GM23338 (cell line): ENCODE measurements at regions not wholly inside any gene's neighbourhood (a gene's known extent, or its start where the extent isn't known, plus 50 kb on each side); places are given as distances from the start of the nearest gene placed in this dataset.

ENCODE experiments used
- CTCF ChIP-seq, 2 experiments: fragments of 200-600 bp in 1 of 2; sonication (generic) in 1 of 2; conservative IDR thresholded peaks; 2 replicates each; pipeline versions ENCODE4 v1.5.1 to v1.6.1; 2016 to 2017; ENCODE audit warnings: antibody characterized with exemption in 2 of 2, low read depth in 2 of 2, mild to moderate bottlenecking in 2 of 2, moderate library complexity in 1 of 2
- EZH2 ChIP-seq: fragments of 200-600 bp; sonication (generic); IDR thresholded peaks from one replicate; pipeline ENCODE4 v1.8.0; 2017; ENCODE audit warnings: antibody characterized with exemption, mild to moderate bottlenecking, low read depth; ENCODE audit not compliant: unreplicated experiment
- EZH2phosphoT487 ChIP-seq: fragments of 200-600 bp; sonication (generic); IDR thresholded peaks from one replicate; pipeline ENCODE4 v1.8.1; 2018; ENCODE audit warnings: antibody characterized with exemption; ENCODE audit not compliant: unreplicated experiment
- NANOG ChIP-seq: IDR thresholded peaks from 2 replicates; pipeline ENCODE4 v1.6.1; 2016; ENCODE audit warnings: antibody characterized with exemption, borderline replicate concordance
- POLR2AphosphoS5 ChIP-seq: IDR thresholded peaks from 2 replicates; pipeline ENCODE4 v1.6.1; 2016; ENCODE audit warnings: antibody characterized with exemption, low read depth
- REST ChIP-seq: IDR thresholded peaks from one replicate; pipeline ENCODE4 v1.6.1; 2018; ENCODE audit warnings: antibody characterized with exemption; ENCODE audit not compliant: unreplicated experiment
- ZNF331 ChIP-seq: fragments of 250-450 bp; sonication (Bioruptor Pico); IDR thresholded peaks from 2 replicates; pipeline ENCODE4 v1.5.0; 2020; ENCODE audit warnings: low read depth, mild to moderate bottlenecking, moderate library complexity

GRCh38 chr3:161682715-161683114 is 186.1 kb downstream of the OTOL1 start:
- TF ChIP-seq POLR2AphosphoS5 (no peak), CTCF (conservative IDR thresholded peaks at IDR 0.05; ENCODE audit: low read depth in 2 of 2) (no peak), EZH2phosphoT487 (no peak), EZH2 (no peak), NANOG (no peak), REST (no peak), ZNF331 (CRISPR knock-in tag) (no peak)
